CD4-positive, alpha-beta memory T cell (primary cell): ENCODE measurements at regions not wholly inside any gene's neighbourhood (a gene's known extent, or its start where the extent isn't known, plus 50 kb on each side); places are given as distances from the start of the nearest gene placed in this dataset.
"Not testable (repeated sequence)": the region's sequence is repeated elsewhere in the genome, so short reads cannot be mapped to it uniquely, and the experiment has no call there.

Experiments used
- CTCF ChIA-PET: fragments of 350-600 bp; sonication (Branson Sonifier 250); formaldehyde crosslinking; loops from one replicate; lab custom pipeline; 2021; ENCODE audit warnings: inconsistent platforms; ENCODE audit not compliant: partially characterized antibody; lab: Charles Lee
- POLR2A ChIA-PET: fragments of 350-600 bp; sonication (Branson Sonifier 250); formaldehyde crosslinking; loops from one replicate; lab custom pipeline; 2021; ENCODE audit not compliant: partially characterized antibody; lab: Charles Lee
- DNase-seq, 5 donors: peaks; one replicate each; pipeline versions ENCODE4 v3.0.0 to v3.0.0-alpha.2; 2020 to 2022; ENCODE audit warnings: mixed read lengths in 1 of 5
- H3K27ac ChIP-seq: one replicate; pipeline ENCODE4 v1.7.0; 2013; ENCODE audit warnings: low read depth, low read length
- H3K27me3 ChIP-seq: 2 replicates; pipeline ENCODE4 v1.7.0; 2013; ENCODE audit warnings: mild to moderate bottlenecking, low read length, moderate library complexity; ENCODE audit not compliant: insufficient read depth
- H3K36me3 ChIP-seq: 2 replicates; pipeline ENCODE4 v1.7.0; 2013; ENCODE audit warnings: mild to moderate bottlenecking, low read length, moderate library complexity; ENCODE audit not compliant: insufficient read depth
- H3K4me1 ChIP-seq: 2 replicates; pipeline ENCODE4 v1.7.0; 2013; ENCODE audit warnings: mild to moderate bottlenecking, low read length, moderate library complexity; ENCODE audit not compliant: insufficient read depth
- H3K4me3 ChIP-seq, 2 donors: one replicate each; pipeline ENCODE4 v1.7.0; 2013; ENCODE audit warnings: low read length in 2 of 2, mild to moderate bottlenecking in 1 of 2
- H3K9me3 ChIP-seq, 2 donors: one replicate each; pipeline ENCODE4 v1.7.0; 2013; ENCODE audit warnings: low read length in 2 of 2, control low read depth in 1 of 2; ENCODE audit not compliant: control insufficient read depth in 1 of 2
- H3K27ac Mint-ChIP-seq, 7 donors: one replicate each; pipeline ENCODE4 v1.8.0; 2020 to 2021; ENCODE audit warnings: mixed read lengths in 7 of 7, mild to moderate bottlenecking in 6 of 7, inconsistent platforms in 3 of 7, moderate library complexity in 3 of 7
- H3K27me3 Mint-ChIP-seq, 2 donors: one replicate each; pipeline ENCODE4 v1.8.0; 2020 to 2021; ENCODE audit warnings: mixed read lengths in 2 of 2
- H3K36me3 Mint-ChIP-seq, 2 donors: one replicate each; pipeline ENCODE4 v1.8.0; 2020 to 2021; ENCODE audit warnings: mixed read lengths in 2 of 2, inconsistent platforms in 1 of 2, mild to moderate bottlenecking in 1 of 2
- H3K4me1 Mint-ChIP-seq, 4 donors: one replicate each; pipeline ENCODE4 v1.8.0; 2020 to 2021; ENCODE audit warnings: mixed read lengths in 4 of 4, mild to moderate bottlenecking in 1 of 4
- H3K4me3 Mint-ChIP-seq, 8 donors: one replicate each; pipeline ENCODE4 v1.8.0; 2020 to 2021; ENCODE audit warnings: mixed read lengths in 8 of 8, mild to moderate bottlenecking in 7 of 8, moderate library complexity in 6 of 8, inconsistent platforms in 3 of 8
- H3K9me3 Mint-ChIP-seq, 8 donors: one replicate each; pipeline ENCODE4 v1.8.0; 2020 to 2021; ENCODE audit warnings: mixed read lengths in 8 of 8, mild to moderate bottlenecking in 5 of 8, inconsistent platforms in 3 of 8, moderate library complexity in 1 of 8
- intact Hi-C: fragments of 100-400 bp; cut with micrococcal nuclease; formaldehyde crosslinking; loops from one replicate; pipeline ENCODE4 v1.15.1; 2023

DNA sequence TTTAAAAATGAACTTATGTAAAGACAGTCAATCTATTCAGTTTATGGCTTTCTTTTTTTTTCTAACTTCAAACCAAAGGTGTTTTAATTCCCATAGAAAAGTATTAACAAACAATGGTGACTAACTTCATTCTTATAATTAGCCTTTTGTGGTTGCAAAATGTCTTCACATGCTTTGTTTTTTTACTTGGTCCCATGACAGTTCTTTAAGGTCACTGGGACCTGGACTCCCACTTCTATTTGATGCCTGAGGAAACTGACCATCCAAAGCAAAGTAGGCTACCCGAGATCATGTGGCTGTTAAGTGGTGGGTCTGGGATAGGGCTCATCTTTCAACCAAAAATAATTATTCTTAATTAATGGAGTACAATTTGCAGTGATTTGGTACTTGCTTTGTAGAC is 74.6 kb upstream of the CDC42EP3 start:
- H3K4me3 Mint-ChIP-seq, H3K4me1 ChIP-seq, DNase-seq, H3K27ac ChIP-seq, POLR2A ChIA-PET, intact Hi-C loops, H3K4me3 ChIP-seq, H3K27ac Mint-ChIP-seq, H3K36me3 Mint-ChIP-seq, H3K9me3 ChIP-seq, H3K27me3 ChIP-seq, H3K9me3 Mint-ChIP-seq, H3K36me3 ChIP-seq, H3K27me3 Mint-ChIP-seq: not testable (repeated sequence)
- CTCF ChIA-PET = interaction anchor here (1.4 kb wide), 1 partner anchor 12 kb away, joined by 5 read pairs; no protein-coding TSS in a partner anchor
- peaks cover 3 to 15% (median 8%) of the 10 kb centered on the region in 4 donors for H3K4me1 Mint-ChIP-seq

DNA sequence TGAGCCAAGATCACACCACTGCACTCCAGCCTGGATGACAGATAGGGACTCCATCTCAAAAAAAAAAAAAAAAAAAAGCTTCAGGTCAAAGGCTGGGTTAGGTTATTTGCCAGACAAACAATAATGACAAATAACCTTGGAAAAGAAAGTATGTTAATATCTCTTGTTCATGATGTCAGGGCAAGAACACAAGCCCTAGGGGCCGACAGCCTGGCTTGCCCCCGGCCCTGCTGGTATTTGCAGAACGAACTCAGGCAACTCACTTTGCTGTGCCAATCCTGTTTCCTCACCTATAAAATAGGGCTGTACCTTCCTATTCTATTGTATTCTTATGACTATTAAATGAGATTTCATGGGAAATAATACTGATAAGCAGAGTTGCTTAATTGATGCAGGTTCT is 75.4 kb upstream of the CDC42EP3 start:
- H3K4me3 Mint-ChIP-seq = no peak overlapping the region
- no peaks in the 10 kb centered on the region for H3K36me3 Mint-ChIP-seq
- CTCF ChIA-PET = interaction anchor here (0.6 kb wide), 1 partner anchor 35 kb away, joined by 3 read pairs; no protein-coding TSS in a partner anchor
- H3K9me3 Mint-ChIP-seq = peaks cover 0 to 2% (median 0%) of the 10 kb centered on the region in 8 donors
- Histone ChIP-seq H3K4me1 (no peaks in the 10 kb centered on the region), H3K4me3 (no peak overlapping the region), H3K27me3 (no peaks in the 10 kb centered on the region), H3K36me3 (no peaks in the 10 kb centered on the region), H3K9me3 (no peaks in the 10 kb centered on the region), H3K27ac (no peak overlapping the region)
- no peak overlapping the region for H3K27ac Mint-ChIP-seq
- H3K27me3 Mint-ChIP-seq = peaks cover 0 to 3% of the 10 kb centered on the region in 2 donors
- intact Hi-C loops = no loop called here
- H3K4me1 Mint-ChIP-seq = peaks cover 3 to 15% (median 8%) of the 10 kb centered on the region in 4 donors
- no peak for DNase-seq
- POLR2A ChIA-PET = no interaction called here

DNA sequence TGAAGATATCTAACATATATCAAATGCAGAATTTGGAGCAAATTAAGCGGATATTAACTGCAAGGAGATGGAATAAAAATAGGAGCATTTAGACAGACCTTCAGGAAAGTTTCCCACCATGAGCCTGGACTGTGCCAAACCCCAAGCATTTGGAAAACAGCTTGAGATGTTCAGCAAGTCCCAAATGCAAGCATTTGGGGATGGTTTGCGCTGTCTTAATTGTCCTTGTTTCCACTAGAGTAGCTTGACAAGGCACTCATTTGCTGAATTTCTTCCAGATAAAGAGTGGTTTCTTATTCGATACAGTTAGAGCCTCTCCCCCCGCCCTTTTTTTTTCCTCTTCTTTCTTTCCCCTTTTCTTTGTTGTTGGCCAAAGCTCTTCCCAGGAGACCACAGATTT is 77.1 kb upstream of the CDC42EP3 start:
- CTCF ChIA-PET = interaction anchor here (1.8 kb wide), 1 partner anchor 11 kb away, joined by 4 read pairs; no protein-coding TSS in a partner anchor

DNA sequence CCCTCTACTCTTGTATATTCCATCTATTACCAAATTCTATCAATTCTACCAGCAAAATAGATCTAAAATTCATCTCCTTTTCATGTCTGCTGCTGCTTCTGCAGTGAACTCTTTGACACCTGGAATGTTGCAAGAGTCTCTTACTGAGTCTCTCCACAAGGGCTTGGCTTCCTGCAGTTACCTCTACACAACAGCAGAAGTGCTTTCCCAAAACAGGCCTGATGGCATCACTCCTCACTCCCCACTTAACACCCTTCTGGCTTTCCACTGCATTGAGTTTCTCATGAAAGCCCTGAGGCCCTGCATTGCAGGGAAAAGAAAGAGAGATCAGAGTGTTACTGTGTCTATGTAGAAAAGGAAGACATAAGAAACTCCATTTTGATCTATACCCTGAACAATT is 78.8 kb upstream of the CDC42EP3 start:
- H3K36me3 ChIP-seq, H3K4me1 ChIP-seq, H3K36me3 Mint-ChIP-seq, H3K4me3 ChIP-seq, H3K27me3 ChIP-seq, H3K4me3 Mint-ChIP-seq, H3K27me3 Mint-ChIP-seq, H3K9me3 ChIP-seq, H3K27ac ChIP-seq, intact Hi-C loops, POLR2A ChIA-PET, DNase-seq, H3K9me3 Mint-ChIP-seq: not testable (repeated sequence)
- Mint-ChIP-seq H3K4me1 (peaks cover 3 to 15% (median 8%) of the 10 kb centered on the region in 4 donors), H3K27ac (peak overlapping the region in 1 of 7 donors; percentile 10)
- CTCF ChIA-PET = interaction anchor here (1.8 kb wide), 1 partner anchor 10 kb away, joined by 4 read pairs; no protein-coding TSS in a partner anchor

More for the DNA sequence above, 77.1 kb upstream of the CDC42EP3 start:
- no peak overlapping the region for H3K4me3 ChIP-seq
- POLR2A ChIA-PET = no interaction called here
- Mint-ChIP-seq H3K36me3 (no peaks in the 10 kb centered on the region), H3K4me1 (peaks cover 3 to 15% (median 8%) of the 10 kb centered on the region in 4 donors), H3K27me3 (no peaks in the 10 kb centered on the region), H3K9me3 (peaks cover 0 to 2% (median 0%) of the 10 kb centered on the region in 8 donors), H3K27ac (no peak overlapping the region), H3K4me3 (no peak overlapping the region)
- H3K27me3 ChIP-seq = no peaks in the 10 kb centered on the region
- no peaks in the 10 kb centered on the region for H3K9me3 ChIP-seq
- DNase-seq = no peak
- no peaks in the 10 kb centered on the region for H3K36me3 ChIP-seq
- no peaks in the 10 kb centered on the region for H3K4me1 ChIP-seq
- H3K27ac ChIP-seq = no peak overlapping the region
- intact Hi-C loops = no loop called here

DNA sequence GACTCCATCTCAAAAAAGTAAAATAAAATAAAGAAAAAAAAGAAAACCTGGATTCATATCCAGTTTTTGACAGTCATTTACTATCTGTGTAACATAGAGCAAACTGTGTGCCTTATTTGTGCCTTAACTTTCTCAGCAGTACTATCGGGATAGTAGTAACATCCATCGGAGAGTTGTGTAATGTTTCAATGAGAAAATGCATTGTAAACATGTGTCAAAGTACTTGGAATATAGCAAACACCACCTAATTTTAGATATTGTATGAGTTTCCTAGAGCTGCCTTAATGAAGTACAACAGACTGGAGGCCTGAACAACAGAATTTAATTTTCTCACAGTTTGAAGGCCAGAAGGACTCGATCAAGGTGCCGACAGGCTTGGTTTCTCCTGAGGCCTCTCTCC is 81.3 kb upstream of the CDC42EP3 start:
- intact Hi-C loops = no loop called here
- Mint-ChIP-seq H3K9me3 (peaks cover 0 to 3% (median 0%) of the 10 kb centered on the region in 8 donors), H3K27me3 (no peaks in the 10 kb centered on the region), H3K36me3 (peaks cover 0 to 3% of the 10 kb centered on the region in 2 donors), H3K4me3 (no peak overlapping the region), H3K4me1 (peaks cover 2 to 8% (median 4%) of the 10 kb centered on the region in 4 donors), H3K27ac (no peak overlapping the region)
- H3K4me3 ChIP-seq = no peak overlapping the region
- ChIA-PET CTCF (no interaction called here), POLR2A (no interaction called here)
- no peaks in the 10 kb centered on the region for H3K27me3 ChIP-seq
- H3K9me3 ChIP-seq = no peaks in the 10 kb centered on the region
- no peak for DNase-seq
- H3K4me1 ChIP-seq = no peaks in the 10 kb centered on the region
- H3K27ac ChIP-seq = no peak overlapping the region
- no peaks in the 10 kb centered on the region for H3K36me3 ChIP-seq

DNA sequence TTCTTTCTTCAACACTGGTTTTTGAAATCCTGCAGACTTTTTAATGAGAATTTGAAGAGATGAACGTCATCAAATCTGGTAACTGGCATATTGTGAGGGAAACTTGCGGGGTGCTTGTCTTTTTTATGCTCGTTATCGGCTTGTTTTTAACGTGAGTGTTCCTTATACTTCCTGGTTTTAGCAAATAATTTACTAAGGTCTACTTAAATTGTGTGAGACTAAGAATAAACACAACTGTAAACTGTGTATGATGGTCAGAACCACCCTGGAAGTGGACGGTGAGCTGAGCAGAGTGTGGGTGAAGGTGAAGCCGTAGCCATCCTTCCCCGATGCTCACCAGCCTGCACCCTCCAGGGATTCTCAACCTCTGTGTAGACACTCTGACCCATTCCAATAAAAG is 82.3 kb upstream of the CDC42EP3 start:
- no peak for DNase-seq
- H3K27me3 Mint-ChIP-seq = no peaks in the 10 kb centered on the region
- H3K4me1 Mint-ChIP-seq = peaks cover 0 to 3% (median under 1%) of the 10 kb centered on the region in 4 donors
- ChIA-PET CTCF (interaction anchor here (0.6 kb wide), 1 partner anchor 42 kb away, joined by 3 read pairs; no protein-coding TSS in a partner anchor), POLR2A (no interaction called here)
- H3K4me1 ChIP-seq = no peaks in the 10 kb centered on the region
- peaks cover 0 to 3% of the 10 kb centered on the region in 2 donors for H3K36me3 Mint-ChIP-seq
- H3K9me3 Mint-ChIP-seq = peaks cover 0 to 3% (median 0%) of the 10 kb centered on the region in 8 donors
- intact Hi-C loops = no loop called here
- no peaks in the 10 kb centered on the region for H3K36me3 ChIP-seq
- no peak overlapping the region for H3K27ac Mint-ChIP-seq
- no peak overlapping the region for H3K27ac ChIP-seq
- H3K4me3 ChIP-seq = no peak overlapping the region
- H3K27me3 ChIP-seq = no peaks in the 10 kb centered on the region
- no peak overlapping the region for H3K4me3 Mint-ChIP-seq
- H3K9me3 ChIP-seq = no peaks in the 10 kb centered on the region

DNA sequence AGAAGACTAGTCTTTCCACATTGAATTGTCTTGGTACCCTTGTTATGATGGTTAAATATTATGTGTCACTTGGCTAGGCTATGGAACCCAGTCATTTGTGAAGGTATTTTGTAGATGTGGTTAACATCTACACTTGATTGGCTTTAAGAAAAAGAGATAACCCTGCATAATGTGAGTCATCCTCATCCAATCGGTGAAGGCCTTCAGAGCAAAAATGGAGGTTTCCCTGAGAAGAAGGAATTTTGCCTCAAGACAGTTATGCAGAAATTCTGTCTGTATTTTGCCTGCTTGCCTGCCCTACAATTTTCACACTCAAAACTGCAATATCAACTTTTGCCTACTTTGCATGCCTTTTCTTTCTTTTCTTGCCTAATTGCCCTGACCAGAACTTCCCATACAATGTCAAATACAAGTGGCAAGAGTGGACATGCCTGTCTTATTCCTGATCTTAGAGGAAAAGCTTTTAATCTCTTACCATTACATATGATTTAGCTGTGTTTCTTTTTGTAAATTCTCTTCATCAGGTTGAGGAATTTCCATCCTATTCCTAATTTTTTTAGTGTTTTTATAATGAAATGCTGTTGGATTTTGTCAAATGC is 84.6 kb upstream of the CDC42EP3 start:
- POLR2A ChIA-PET, H3K4me3 Mint-ChIP-seq, H3K27ac ChIP-seq, H3K9me3 ChIP-seq, H3K36me3 ChIP-seq, H3K36me3 Mint-ChIP-seq, H3K4me3 ChIP-seq, H3K4me1 ChIP-seq, H3K27ac Mint-ChIP-seq, H3K9me3 Mint-ChIP-seq, H3K4me1 Mint-ChIP-seq, CTCF ChIA-PET, DNase-seq, H3K27me3 ChIP-seq, H3K27me3 Mint-ChIP-seq: not testable (repeated sequence)
- intact Hi-C loops = loop anchor here (1.0 kb wide), 1 partner anchor 26 kb away; no protein-coding TSS in a partner anchor
